Fibroblast of skin of right biceps (primary cell): ENCODE measurements at regions not wholly inside any gene's neighbourhood (a gene's known extent, or its start where the extent isn't known, plus 50 kb on each side); places are given as distances from the start of the nearest gene placed in this dataset.
"Not testable (repeated sequence)": the region's sequence is repeated elsewhere in the genome, so short reads cannot be mapped to it uniquely, and the experiment has no call there.

Experiments used
- DNase-seq: peaks from one replicate; pipeline ENCODE4 v3.0.0-alpha.2; 2013

GRCh38 chr2:64797881-64798575 is 144.3 kb upstream of the SERTAD2 start:
- peak; percentile 68 for DNase-seq

- peak; percentile 40 for DNase-seq
Observed at GRCh38 chr2:64799592-64800252, 146.0 kb upstream of the SERTAD2 start.

DNA sequence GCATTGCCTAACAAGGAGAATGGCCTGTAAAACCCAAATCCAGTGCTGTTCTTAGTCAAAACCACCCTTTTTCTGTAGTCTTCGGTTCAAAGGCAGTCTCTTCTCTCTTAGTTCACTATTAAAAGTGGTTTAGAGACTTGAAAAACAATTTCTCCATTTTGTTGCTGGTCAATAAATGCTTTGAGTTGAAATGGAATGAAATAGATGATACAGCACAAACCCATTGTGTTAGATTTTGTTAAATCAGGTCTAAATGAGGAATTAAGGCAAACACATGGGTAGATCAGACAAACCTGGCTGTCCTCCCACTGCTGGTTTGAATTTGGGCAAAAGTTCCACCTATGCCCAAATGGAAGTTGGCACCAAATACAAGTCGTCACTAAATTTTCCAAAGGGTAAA is 150.1 kb upstream of the SERTAD2 start:
- DNase-seq = no peak

- DNase-seq = no peak
Observed at GRCh38 chr2:64804651-64805050, 150.9 kb upstream of the SERTAD2 start.

DNA sequence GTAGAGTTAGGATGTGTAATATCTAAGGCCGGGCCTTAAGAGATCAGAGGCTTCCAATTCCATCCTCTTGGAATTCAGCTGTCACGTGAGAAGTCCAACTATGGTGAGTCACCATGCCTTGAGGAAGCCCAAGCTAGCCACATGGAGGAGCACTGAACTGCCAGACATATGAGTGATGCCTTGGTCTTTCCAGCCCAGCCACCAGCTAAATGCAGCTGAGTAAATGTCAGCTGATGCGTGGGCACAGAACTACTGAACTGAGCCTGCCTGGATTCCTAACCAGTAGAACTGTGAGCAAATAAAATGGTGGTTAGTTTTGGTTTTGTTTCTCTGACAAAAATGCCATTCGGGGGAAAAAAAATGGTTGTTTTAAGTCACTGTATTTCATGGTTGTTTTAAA is 153.7 kb upstream of the SERTAD2 start:
- DNase-seq = peak; percentile 99

- no peak for DNase-seq
Observed at GRCh38 chr2:64808092-64808491, 154.4 kb upstream of the SERTAD2 start.

DNA sequence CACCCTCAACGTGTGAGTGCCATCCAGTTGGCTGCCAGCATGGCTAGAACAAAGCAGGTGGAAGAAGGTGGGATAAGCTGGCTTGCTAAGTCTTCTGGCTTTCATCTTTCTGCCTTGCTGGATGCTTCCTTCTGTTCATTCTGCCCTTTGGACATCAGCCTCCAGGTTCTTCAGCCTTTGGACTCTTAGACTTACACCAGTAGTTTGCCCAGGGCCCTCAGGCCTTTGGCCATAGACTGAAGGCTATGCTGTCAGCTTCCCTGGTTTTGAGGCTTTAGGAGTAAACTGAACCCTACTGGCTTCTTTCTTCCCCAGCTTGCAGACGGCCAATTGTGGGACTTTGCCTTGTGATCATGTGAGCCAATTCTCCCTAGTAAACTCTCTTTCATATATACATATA is 155.0 kb upstream of the SERTAD2 start:
- DNase-seq = no peak

- DNase-seq = no peak
Observed at GRCh38 chr2:64809216-64809615, 155.5 kb upstream of the SERTAD2 start.

DNA sequence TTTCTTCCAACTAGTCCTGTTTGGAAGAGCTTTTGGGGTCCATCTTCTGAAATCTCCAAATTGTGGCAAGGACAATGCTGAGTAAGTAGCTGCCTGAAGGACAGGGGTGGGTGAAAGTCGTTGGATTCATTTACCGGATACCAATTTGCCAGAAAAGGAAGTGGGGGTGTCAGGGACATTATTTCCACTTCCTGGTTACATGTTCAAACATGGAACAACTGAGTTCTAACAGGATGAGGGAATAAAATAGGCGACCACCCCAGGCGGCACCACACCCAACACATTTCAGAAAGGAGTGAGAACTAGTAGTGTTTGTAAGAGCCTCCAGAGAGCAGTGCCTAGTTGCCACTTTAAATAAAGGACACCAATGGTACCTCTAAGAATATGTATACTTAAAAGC is 158.6 kb upstream of the SERTAD2 start:
- no peak for DNase-seq

GRCh38 chr2:64814007-64814406 is 160.3 kb upstream of the SERTAD2 start:
- DNase-seq = no peak

- DNase-seq = not testable (repeated sequence)
Observed at GRCh38 chr2:64816526-64816925, 162.8 kb upstream of the SERTAD2 start.

- no peak for DNase-seq
Observed at GRCh38 chr2:64817453-64817852, 163.7 kb upstream of the SERTAD2 start.

DNA sequence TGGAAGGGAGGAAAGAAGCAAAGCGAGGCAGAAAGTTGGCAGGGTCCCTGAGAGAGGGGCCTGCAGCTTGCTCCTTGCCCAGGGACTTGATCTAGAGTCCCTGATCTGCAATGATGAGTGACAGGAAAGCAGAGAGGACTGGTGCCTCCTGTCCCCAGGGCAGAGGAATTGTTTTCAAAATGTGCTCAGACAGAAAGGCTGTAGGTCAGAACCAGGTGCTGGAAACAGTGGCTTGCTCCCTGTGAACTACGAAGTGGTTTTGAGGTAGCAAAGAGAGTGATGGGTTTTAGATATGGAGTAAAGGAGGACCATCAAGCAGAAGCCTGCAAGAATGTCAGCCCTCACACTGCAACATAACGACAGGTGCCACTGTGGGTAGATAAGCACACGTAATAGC is 164.9 kb upstream of the SERTAD2 start:
- DNase-seq = no peak

GRCh38 chr2:64819361-64819760 is 165.6 kb upstream of the SERTAD2 start:
- DNase-seq = no peak

GRCh38 chr2:64819774-64820688 is 166.3 kb upstream of the SERTAD2 start:
- DNase-seq = no peak

- no peak for DNase-seq
Observed at GRCh38 chr2:64820901-64821300, 167.2 kb upstream of the SERTAD2 start.

DNA sequence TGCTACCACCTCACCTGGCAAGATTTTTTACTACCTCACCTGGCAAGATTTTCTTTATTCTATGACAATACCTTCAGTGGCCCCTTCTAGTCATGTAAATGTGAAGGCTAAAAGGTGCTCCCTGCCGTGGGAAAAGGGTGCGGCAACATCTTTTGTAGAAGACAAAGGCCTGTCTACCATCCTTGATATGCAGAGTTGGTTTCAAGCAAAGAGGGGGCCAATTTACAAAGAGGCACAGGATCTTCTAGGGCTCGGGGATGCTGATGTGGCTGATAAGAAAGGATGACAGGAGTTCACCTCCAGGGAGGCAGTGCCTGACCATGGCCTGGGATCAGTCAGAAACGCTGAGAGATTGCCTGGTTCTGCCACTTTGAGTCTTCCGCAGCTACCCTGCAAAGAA is 165.4 kb upstream of the SLC1A4 start:
- no peak for DNase-seq

- no peak for DNase-seq
Observed at GRCh38 chr2:64825831-64826491, 163.2 kb upstream of the SLC1A4 start.

DNA sequence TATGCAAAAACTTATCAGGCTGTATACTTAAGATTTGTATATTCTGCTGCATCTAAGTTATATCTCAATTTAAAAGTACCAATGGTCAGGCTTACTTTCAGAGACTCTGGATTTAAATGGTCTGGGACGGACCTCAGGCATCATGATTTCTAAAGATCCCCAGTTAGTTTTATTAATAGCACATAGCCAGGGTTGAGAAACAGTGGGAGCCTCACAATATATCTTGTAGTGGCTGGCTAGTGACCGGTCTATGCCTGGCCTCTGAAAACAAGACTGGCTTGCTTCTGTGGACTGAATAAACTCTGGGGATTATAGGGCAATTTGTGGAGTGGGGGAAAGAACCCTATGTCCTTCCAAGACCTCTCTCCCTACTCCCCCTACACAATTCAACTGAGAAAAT is 162.5 kb upstream of the SLC1A4 start:
- DNase-seq = no peak

DNA sequence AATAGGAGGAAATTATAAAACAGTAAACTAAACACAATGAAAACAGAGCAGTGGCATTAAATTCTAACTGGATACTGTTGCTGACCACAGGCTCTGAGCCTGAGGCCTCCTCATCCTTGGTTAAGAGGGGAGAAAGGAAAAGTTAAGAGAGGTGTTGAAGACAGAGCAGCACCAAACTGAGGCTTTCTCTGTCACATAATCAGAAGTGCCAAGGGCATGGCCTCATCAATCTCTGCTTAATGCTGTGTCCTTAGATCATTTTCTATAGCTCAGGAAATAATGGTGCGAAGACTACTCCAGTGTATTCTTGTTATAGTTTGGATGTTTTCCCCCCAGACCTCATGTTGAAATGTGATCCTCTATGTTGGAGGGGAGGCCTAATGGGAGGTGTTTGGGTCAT is 160.9 kb upstream of the SLC1A4 start:
- DNase-seq = no peak

- no peak for DNase-seq
Observed at GRCh38 chr2:64829525-64829924, 159.7 kb upstream of the SLC1A4 start.

- DNase-seq = peak; percentile 94
Observed at GRCh38 chr2:64831134-64831976, 157.8 kb upstream of the SLC1A4 start.
